Pancreas (tissue), 10 donors: ENCODE measurements at regions not wholly inside any gene's neighbourhood (a gene's known extent, or its start where the extent isn't known, plus 50 kb on each side); places are given as distances from the start of the nearest gene placed in this dataset.

Experiments used
- ATAC-seq, 4 donors: fragments of 200-7000 bp; cut with Tn5 transposase; one replicate each; pipeline versions ENCODE4 v1.8.0 to v1.9.1; 2020; ENCODE audit warnings: mild to moderate bottlenecking in 4 of 4, moderate library complexity in 4 of 4
- DNase-seq, 6 donors: peaks; one replicate each; pipeline ENCODE4 v3.0.0-alpha.2; 2020
- FAIRE-seq: peaks from 2 replicates; lab custom pipeline; 2012; peaks lifted over from hg19 to GRCh38; lab: Jason Lieb, UNC
- H3K27ac ChIP-seq, 4 donors: fragments of 200-600 bp; sonication (generic); 1 replicate in 3 of 4; 2 replicates in 1 of 4; pipeline versions ENCODE4 v1.5.0 to v1.8.0; 2020
- H3K27me3 ChIP-seq, 4 donors: fragments of 200-600 bp; one replicate each; pipeline ENCODE4 v1.8.0; 2021
- H3K36me3 ChIP-seq, 3 donors: fragments of 200-600 bp; sonication (generic) in 1 of 3; one replicate each; pipeline versions ENCODE4 v1.5.0 to v1.8.0; 2020 to 2021
- H3K4me1 ChIP-seq, 3 donors: fragments of 200-600 bp; one replicate each; pipeline ENCODE4 v1.8.0; 2021
- H3K4me3 ChIP-seq, 4 donors: fragments of 200-600 bp; sonication (generic) in 2 of 4; one replicate each; pipeline versions ENCODE4 v1.5.0 to v1.8.0; 2020 to 2021
- H3K9me3 ChIP-seq, 4 donors: fragments of 200-600 bp; one replicate each; pipeline ENCODE4 v1.8.0; 2021
- WGBS, 2 donors: extraction: QIAGEN DNeasy Blood & Tissue Kit; methylation state at CpG; one replicate each; pipeline ENCODE4 v1.1.7; 2013; 5-methylcytosine and 5-hydroxymethylcytosine counted together
- intact Hi-C, 3 donors: fragments of 100-400 bp; cut with DNase I; formaldehyde crosslinking; loops; one replicate each; pipeline versions ENCODE4 v1.11.1 to v1.14.2; 2022
- TF ChIP-seq, protein P1 (sequence below), 4 donors: fragments of 200-600 bp; sonication (generic) in 3 of 4; IDR thresholded peaks; one replicate each; pipeline versions ENCODE4 v1.5.0 to v1.8.0; 2021; ENCODE audit warnings: antibody characterized with exemption in 4 of 4
- donor health status: healthy with polysubstance abuse.
- donor health status: DM: no; HTN: no; CAD: no; lungs with moderate emphysema.
- donor health status: DM: no; HTN: no; CAD: no.
- donor health status: control.
- donor health status: control.
- donor health status: Bipolar disorder and iron deficiency.
- donor health status: DM: yes; HTN: yes; CAD: no.
- donor health status: DM: no; HTN: no; CAD: no.
- donor health status: DM: no; HTN: no; CAD: no.
- donor health status: DM: yes; HTN: yes; CAD: no.

DNA sequence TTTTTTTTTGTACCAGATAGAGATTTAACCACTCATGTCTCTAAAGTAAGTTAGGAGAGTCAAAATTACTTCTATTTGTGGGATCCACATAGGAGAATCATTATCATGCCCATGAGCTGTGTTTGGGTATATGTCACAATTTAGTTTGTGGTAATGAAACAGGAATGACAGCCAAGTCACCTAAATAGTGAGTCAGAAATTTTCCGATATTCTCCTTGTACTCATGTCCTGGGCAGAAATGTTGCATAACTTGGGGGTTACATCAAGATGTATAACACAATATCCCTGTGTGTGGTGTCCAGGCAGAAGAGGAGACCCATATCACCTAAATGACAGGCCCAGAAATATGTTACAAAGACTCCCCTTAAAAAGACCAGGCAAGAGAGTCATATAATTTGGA, 1181.4 kb upstream of the AMELY start:
- DNase-seq (no peak), ATAC-seq (no peak), FAIRE-seq (no peak)
- Histone ChIP-seq H3K4me3 (no peak overlapping the region), H3K9me3 (no peaks in the 10 kb centered on the region), H3K27me3 (no peaks in the 10 kb centered on the region), H3K4me1 (no peaks in the 10 kb centered on the region), H3K27ac (no peak overlapping the region), H3K36me3 (no peaks in the 10 kb centered on the region)
- 90% methylated on average over 1 of the region's 1 CpG; no CpG with 5 or more reads in 1 of the 2 donors for WGBS, 2 donors
- TF ChIP-seq, protein P1, sequence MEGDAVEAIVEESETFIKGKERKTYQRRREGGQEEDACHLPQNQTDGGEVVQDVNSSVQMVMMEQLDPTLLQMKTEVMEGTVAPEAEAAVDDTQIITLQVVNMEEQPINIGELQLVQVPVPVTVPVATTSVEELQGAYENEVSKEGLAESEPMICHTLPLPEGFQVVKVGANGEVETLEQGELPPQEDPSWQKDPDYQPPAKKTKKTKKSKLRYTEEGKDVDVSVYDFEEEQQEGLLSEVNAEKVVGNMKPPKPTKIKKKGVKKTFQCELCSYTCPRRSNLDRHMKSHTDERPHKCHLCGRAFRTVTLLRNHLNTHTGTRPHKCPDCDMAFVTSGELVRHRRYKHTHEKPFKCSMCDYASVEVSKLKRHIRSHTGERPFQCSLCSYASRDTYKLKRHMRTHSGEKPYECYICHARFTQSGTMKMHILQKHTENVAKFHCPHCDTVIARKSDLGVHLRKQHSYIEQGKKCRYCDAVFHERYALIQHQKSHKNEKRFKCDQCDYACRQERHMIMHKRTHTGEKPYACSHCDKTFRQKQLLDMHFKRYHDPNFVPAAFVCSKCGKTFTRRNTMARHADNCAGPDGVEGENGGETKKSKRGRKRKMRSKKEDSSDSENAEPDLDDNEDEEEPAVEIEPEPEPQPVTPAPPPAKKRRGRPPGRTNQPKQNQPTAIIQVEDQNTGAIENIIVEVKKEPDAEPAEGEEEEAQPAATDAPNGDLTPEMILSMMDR (IDR thresholded peaks at IDR 0.05), result no peak
- intact Hi-C loops, result no loop called here

DNA sequence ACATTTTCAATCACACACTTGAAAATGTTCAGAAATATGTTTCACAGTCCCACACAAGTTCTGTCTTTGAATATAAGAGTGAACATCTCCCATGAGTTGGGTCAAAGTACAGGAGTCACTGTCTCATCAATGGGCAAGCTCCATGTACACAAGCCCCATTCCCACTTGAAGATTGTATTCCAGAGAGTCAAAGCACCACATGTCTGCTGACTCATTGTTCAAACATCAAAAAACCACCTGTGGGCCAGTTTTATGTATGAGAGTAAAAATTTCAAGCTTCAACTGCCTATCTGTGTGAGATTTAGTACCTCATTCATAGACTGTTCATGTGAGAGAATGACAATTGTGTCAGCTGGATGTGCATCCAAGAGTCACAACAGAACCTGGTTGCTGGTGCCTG, 1174.4 kb upstream of the AMELY start:
- TF ChIP-seq, protein P1 (IDR thresholded peaks at IDR 0.05), result no peak
- DNase-seq, result no peak
- Histone ChIP-seq H3K4me3 (no peak overlapping the region), H3K27ac (no peak overlapping the region), H3K4me1 (no peaks in the 10 kb centered on the region), H3K27me3 (no peaks in the 10 kb centered on the region), H3K9me3 (no peaks in the 10 kb centered on the region), H3K36me3 (no peaks in the 10 kb centered on the region)
- ATAC-seq, result no peak
- intact Hi-C loops, result no loop called here
- no peak for FAIRE-seq

DNA sequence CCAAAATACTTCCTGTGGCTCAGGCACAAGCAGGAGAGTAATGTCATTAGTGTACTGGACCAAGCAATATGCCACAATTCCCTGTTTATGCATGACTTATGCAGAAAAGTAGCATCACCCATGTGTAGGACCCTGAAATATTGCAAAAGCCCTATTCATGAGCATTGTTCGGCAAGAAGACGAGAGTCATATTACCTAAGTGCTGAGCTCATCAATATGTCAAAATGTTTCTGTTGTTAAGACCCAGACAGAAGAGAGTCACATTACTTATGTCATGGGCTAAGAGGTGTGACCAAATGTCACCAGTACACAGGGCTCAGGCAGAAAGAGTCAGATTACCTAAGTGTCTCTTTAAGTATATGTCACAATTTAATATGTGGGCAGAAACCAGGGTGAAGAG, 1172.6 kb upstream of the AMELY start:
- Histone ChIP-seq H3K27me3 (no peaks in the 10 kb centered on the region), H3K4me1 (no peaks in the 10 kb centered on the region), H3K9me3 (no peaks in the 10 kb centered on the region), H3K36me3 (no peaks in the 10 kb centered on the region), H3K4me3 (no peak overlapping the region), H3K27ac (no peak overlapping the region)
- intact Hi-C loops, result no loop called here
- FAIRE-seq (no peak), DNase-seq (no peak), ATAC-seq (no peak)
- TF ChIP-seq, protein P1 (IDR thresholded peaks at IDR 0.05), result no peak
- WGBS, 2 donors, result 85% methylated on average over 2 of the region's 2 CpGs; no CpG with 5 or more reads in 1 of the 2 donors

GRCh38 chrY:8081151-8081550, 1169.6 kb upstream of the AMELY start:
- ATAC-seq (no peak), FAIRE-seq (no peak), DNase-seq (no peak)
- intact Hi-C loops, result no loop called here
- TF ChIP-seq, protein P1 (IDR thresholded peaks at IDR 0.05), result no peak
- no peaks in the 10 kb centered on the region for H3K27me3 ChIP-seq
- no peak overlapping the region for H3K4me3 ChIP-seq
- no peaks in the 10 kb centered on the region for H3K4me1 ChIP-seq
- H3K36me3 ChIP-seq, result no peaks in the 10 kb centered on the region
- no peak overlapping the region for H3K27ac ChIP-seq
- no peaks in the 10 kb centered on the region for H3K9me3 ChIP-seq

GRCh38 chrY:8065220-8065619, 1153.7 kb upstream of the AMELY start:
- no peak overlapping the region for H3K27ac ChIP-seq
- FAIRE-seq (no peak), DNase-seq (no peak), ATAC-seq (no peak)
- H3K36me3 ChIP-seq, result no peaks in the 10 kb centered on the region
- 71% methylated on average over 2 of the region's 2 CpGs; no CpG with 5 or more reads in 1 of the 2 donors for WGBS, 2 donors
- intact Hi-C loops, result no loop called here
- TF ChIP-seq, protein P1 (IDR thresholded peaks at IDR 0.05), result no peak
- H3K27me3 ChIP-seq, result no peaks in the 10 kb centered on the region
- no peaks in the 10 kb centered on the region for H3K4me1 ChIP-seq
- no peaks in the 10 kb centered on the region for H3K9me3 ChIP-seq
- no peak overlapping the region for H3K4me3 ChIP-seq
